Esophagus squamous epithelium (tissue), 4 donors: ENCODE measurements at regions not wholly inside any gene's neighbourhood (a gene's known extent, or its start where the extent isn't known, plus 50 kb on each side); places are given as distances from the start of the nearest gene placed in this dataset.

ENCODE experiments used
- POLR2A ChIP-seq, 4 donors: fragments of 450-650 bp; IDR thresholded peaks; one replicate each; pipeline ENCODE4 v1.6.1; 2017; ENCODE audit warnings: antibody characterized with exemption in 4 of 4, mild to moderate bottlenecking in 4 of 4, moderate library complexity in 3 of 4
- TF ChIP-seq, protein P1 (sequence below), 6 experiments: fragments of 450-650 bp in 4 of 6; fragments of 200-600 bp in 2 of 6; sonication (generic) in 2 of 6; IDR thresholded peaks; one replicate each; pipeline ENCODE4 v1.5.1; 2016 to 2019; ENCODE audit warnings: antibody characterized with exemption in 6 of 6, mild to moderate bottlenecking in 4 of 6, moderate library complexity in 4 of 6

DNA sequence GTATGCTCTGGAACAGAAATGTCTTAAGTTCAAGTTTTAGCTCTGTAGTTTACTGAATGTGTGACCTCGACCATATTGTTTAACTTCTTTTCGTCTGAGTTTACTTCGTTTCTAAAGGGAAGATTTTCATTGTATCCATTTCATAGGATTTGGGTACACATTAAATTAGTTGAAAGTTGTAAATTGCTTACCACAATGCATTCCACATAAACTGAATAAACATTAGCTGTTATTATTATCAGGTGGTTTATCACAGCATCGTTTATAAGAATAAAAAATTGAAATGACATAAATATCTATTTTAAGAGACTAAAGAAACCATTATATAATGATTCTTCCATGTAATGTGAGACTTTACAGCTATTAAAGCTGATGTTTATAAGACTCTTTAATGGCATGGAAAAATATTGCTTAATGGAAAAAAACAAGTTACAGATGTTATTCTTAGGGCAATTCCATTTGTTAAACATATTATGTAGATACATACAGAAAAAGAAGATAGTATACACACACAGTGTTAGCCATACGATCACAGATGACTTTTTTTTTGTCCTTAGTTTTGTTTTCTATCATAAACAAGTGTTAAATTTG lies 342.3 kb upstream of the SGO1 start:
- TF ChIP-seq, protein P1, sequence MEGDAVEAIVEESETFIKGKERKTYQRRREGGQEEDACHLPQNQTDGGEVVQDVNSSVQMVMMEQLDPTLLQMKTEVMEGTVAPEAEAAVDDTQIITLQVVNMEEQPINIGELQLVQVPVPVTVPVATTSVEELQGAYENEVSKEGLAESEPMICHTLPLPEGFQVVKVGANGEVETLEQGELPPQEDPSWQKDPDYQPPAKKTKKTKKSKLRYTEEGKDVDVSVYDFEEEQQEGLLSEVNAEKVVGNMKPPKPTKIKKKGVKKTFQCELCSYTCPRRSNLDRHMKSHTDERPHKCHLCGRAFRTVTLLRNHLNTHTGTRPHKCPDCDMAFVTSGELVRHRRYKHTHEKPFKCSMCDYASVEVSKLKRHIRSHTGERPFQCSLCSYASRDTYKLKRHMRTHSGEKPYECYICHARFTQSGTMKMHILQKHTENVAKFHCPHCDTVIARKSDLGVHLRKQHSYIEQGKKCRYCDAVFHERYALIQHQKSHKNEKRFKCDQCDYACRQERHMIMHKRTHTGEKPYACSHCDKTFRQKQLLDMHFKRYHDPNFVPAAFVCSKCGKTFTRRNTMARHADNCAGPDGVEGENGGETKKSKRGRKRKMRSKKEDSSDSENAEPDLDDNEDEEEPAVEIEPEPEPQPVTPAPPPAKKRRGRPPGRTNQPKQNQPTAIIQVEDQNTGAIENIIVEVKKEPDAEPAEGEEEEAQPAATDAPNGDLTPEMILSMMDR (IDR thresholded peaks at IDR 0.05) = no peak
- TF ChIP-seq POLR2A (IDR thresholded peaks at IDR 0.05) = no peak
